Left forelimb (tissue), 1 donor: ENCODE measurements at regions not wholly inside any gene's neighbourhood (a gene's known extent, or its start where the extent isn't known, plus 50 kb on each side); places are given as distances from the start of the nearest gene placed in this dataset.
"Not testable (repeated sequence)": the region's sequence is repeated elsewhere in the genome, so short reads cannot be mapped to it uniquely, and the experiment has no call there.

Experiments used
- DNase-seq: peaks from one replicate; pipeline ENCODE4 v3.0.0-alpha.2; 2018; ENCODE audit warnings: low spot score

DNA sequence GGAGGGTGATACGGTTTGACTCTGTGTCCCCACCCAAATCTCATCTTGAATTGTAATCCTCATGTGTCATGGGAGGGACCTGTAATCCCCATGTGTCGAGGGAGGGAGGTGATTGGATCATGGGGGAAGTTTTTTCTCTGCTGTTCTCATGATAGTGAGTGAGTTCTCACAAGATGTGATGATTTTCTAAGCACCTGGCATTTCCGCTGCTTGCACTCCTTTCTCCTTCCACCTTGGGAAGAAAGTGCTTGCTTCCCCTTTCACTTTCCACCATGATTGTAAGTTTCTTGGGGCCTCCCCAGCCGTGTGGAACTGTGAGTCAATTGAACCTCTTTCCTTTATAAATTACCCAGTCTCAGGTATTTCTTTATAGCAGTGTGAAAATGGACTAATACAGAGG is 932.6 kb upstream of the LRATD1 start:
- DNase-seq = not testable (repeated sequence)

- no peak for DNase-seq
Measured at GRCh38 chr2:13711154-13711553, 921.4 kb upstream of the LRATD1 start.

DNA sequence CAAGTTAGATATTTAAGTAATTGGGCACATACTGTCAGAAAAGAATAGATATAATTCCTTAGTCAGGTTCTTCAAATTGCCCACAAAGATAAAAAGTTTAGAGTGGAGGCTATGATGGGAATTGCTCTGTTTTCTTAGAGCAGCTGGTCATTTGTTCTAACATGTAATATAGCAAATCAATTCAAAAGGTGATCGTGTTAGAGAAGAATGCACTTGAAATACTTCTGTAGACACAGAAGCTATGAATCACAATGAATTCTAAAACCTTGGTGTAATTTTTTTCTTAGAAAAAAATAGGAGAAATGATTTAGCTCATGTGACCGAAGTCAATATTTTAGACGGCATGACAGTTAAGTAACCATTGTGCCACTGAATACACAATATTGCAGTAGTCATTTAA is 918.1 kb upstream of the LRATD1 start:
- no peak for DNase-seq

- DNase-seq = no peak
Measured at GRCh38 chr2:13725945-13726344, 906.6 kb upstream of the LRATD1 start.

- no peak for DNase-seq
Measured at GRCh38 chr2:13745330-13745729, 887.2 kb upstream of the LRATD1 start.

DNA sequence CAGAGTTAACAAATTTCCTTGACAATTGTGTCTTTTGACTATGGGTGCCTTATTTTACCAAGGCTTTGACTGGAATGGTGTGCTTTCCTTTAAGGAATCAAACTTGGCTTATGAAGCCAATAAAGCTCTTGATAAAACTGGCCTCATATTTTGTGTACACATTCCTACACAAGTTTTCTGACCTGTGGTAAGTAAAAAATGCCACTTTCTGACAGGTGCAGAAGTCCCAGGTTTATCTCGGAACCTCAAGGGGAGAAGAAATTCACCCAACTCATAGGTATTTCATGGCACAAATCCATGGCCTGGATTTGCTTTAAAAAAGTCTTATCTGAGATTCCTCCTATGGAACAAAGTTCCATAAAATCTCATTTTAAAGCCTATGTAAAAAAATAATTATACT is 880.6 kb upstream of the LRATD1 start:
- no peak for DNase-seq

GRCh38 chr2:13758412-13758811 is 874.1 kb upstream of the LRATD1 start:
- DNase-seq = no peak

DNA sequence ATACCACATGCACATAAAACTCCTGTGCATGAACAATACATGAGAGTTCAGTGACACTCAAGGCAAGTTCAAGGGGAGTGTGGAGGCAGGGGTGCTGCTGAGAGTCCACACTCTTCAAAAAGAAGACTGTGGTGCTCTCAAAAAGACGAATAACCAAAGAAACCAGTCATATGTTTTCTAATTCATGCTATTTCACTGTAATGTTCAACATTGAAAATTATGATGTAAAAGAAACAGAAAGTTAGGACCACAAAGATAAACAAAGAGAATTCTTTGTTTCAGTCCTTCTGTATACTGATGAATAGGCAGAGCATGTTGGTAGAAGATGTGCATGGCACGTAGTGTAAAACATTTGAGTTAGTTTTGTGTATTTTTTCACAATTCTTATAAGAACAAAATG is 864.2 kb upstream of the LRATD1 start:
- no peak for DNase-seq

DNA sequence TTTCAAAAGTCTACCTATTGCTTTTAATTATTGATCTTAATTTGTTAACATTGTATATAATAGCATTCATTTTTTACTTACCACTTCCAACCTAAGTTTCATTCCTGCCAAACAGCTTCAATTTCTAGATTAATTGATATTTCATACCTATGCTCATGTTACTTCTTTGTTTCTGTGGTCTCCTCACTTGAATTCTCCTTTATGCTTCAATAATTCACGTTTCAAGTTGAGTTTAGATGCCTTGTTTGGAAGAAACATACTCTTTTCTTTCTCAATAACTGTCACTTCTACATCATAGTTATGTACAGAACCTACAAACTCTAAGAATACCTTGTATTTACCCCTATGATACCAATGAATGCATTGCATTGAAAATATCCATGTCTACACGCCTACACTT is 862.2 kb upstream of the LRATD1 start:
- DNase-seq = no peak

DNA sequence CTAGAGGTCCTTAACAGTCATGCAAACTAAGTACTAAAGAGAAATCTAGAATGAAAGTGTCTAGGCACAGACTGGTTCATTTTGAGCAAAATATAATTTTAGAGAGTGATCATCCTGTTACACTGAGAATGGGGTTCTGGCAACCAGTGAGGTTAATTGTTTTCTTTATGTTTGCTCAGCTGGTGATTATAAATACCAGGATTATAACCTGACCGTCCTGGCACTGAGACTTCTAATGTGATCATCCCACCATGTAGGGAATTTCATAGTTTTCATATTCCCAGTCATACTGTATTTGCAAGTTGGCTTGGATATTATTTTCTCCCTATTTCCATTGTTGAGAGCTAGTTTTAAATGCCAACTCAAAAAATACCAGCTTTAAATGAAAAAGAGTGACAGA is 852.5 kb upstream of the LRATD1 start:
- no peak for DNase-seq

- no peak for DNase-seq
Measured at GRCh38 chr2:13791019-13791547, 841.4 kb upstream of the LRATD1 start.

DNA sequence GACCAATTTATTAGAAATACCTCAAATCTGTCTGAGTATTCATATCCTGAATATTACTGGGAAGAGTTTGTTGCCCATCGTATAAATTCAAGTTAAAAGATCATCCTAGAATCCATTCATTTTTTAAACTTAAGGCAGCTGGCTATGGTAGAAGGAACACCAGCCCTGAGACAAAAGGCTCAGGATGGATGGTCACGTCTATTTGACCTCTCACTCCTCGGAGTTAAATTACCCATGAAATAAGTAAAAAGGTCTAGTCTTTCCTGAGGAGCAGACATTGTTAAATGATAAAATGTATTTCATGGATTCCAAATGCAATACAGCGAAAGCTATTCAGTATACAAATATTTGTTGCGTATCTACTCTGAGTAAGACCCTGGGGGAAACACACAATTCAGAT is 826.0 kb upstream of the LRATD1 start:
- DNase-seq = no peak

DNA sequence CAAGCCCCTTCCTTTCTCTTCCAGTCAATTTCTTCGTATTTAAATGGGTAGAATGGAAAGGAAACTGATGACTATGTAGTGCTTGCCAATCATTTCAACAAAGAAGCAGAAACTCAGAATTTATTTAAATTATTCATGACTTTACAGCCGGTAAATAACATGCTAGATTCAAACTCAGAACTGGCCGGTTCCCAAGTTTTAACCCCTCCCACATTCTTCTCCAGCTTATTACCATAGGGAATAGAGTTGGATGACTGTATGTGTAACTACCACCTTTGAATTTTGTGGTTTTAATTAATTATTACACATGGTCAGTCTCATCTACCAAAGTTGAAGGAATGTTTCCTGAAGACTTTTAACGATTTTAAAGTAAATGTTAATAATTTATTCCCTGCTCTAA is 819.3 kb upstream of the LRATD1 start:
- no peak for DNase-seq

DNA sequence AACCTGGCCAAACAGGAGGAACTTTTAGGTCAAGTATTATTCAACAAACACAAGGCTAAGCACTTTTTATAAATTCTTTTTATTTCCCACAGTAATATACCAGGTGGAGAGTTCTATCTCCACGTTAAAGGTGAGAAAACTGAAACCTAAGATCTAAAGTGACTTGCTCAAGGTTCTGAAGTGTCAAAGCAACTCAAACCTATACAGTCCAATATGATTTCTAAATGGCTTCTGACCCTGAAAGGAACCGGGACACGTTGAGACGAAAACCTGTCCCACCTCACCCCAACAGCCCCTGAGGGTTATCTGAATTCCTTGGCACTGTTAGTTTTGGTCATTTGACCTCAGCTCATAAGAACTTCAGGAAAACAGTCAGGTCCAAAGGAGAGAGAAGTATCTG is 814.5 kb upstream of the LRATD1 start:
- DNase-seq = no peak

DNA sequence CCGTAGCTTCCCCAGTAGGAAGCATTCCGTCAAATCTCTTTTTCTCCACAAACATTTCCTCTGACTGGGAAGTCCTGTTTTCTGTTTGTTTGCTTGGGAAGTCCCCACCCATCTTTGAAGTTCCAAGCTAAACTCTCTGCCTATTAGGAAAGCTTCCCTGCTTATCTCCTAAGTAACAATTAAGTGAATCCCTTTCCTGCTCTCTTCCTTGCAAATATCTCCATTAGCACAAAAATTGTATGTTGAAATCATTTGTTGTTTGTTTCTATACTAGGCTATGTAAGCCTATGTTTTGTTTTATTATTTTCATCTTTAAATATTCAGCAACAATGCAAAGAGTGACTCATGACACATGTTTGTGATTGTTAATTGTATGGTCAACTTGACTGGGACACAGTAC is 812.6 kb upstream of the LRATD1 start:
- DNase-seq = no peak

GRCh38 chr2:13821255-13821880 is 811.1 kb upstream of the LRATD1 start:
- DNase-seq = no peak

- no peak for DNase-seq
Measured at GRCh38 chr2:13822365-13822764, 810.2 kb upstream of the LRATD1 start.

DNA sequence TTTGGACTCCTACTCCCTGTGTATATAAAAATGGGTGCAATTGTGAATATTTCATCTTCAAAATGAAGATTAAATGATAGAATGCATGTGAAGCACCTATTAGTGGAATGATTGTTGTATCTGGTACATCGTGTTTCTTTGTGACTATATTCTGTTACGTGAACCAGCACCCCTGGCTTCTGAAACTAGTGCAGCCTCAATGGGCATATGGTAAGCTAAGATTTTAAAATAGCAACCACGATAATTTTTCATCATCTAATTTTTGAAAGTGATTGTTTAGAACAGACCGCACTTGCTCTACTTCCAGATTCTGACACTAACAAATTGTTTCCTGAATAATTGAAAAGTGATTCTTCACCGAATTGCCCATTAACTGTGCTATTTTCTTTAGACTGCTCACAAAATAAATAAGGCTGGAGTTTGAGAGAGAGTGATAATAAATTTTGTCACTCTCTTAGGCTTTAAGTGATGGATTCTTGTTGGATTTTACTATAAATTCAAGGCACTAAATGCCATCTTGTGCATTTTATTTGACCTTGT is 806.1 kb upstream of the LRATD1 start:
- no peak for DNase-seq

DNA sequence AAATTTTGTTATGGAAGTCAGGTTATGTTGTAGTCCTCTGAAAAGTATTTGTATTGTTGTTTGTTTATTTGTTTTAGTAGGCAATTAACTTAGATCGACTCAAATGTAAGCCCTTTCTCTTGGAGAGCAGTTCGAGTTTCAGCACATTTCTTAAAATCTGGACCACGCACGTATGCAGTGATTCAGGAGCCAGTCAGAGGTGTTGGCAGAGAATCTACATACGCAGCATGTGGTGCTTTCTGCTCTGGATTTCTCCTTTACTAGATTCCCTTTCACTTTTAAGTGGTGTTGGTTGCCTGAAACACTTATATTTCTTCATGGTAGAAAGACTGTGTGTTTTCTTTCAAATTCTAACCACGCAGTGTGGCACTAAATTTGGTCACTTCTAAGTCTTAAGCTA is 773.9 kb upstream of the LRATD1 start:
- DNase-seq = no peak

- not testable (repeated sequence) for DNase-seq
Measured at GRCh38 chr2:13868275-13868674, 764.2 kb upstream of the LRATD1 start.

- no peak for DNase-seq
Measured at GRCh38 chr2:13876491-13877037, 756.0 kb upstream of the LRATD1 start.

- DNase-seq = no peak
Measured at GRCh38 chr2:13877571-13877970, 754.9 kb upstream of the LRATD1 start.

GRCh38 chr2:13884291-13884976 is 748.1 kb upstream of the LRATD1 start:
- DNase-seq = no peak
